Mucosa of descending colon (tissue), 3 donors: ENCODE measurements at regions not wholly inside any gene's neighbourhood (a gene's known extent, or its start where the extent isn't known, plus 50 kb on each side); places are given as distances from the start of the nearest gene placed in this dataset.

Experiments
- ATAC-seq: fragments of 200-7000 bp; cut with Tn5 transposase; one replicate; pipeline ENCODE4 v1.9.1; 2020; ENCODE audit warnings: mild to moderate bottlenecking, moderate library complexity
- DNase-seq, 3 donors: peaks; one replicate each; pipeline ENCODE4 v3.0.0-alpha.2; 2020
- H3K36me3 ChIP-seq: fragments of 200-600 bp; one replicate; pipeline ENCODE4 v1.8.0; 2021; ENCODE audit warnings: low read depth, mild to moderate bottlenecking
- H3K4me1 ChIP-seq: fragments of 200-600 bp; one replicate; pipeline ENCODE4 v1.8.0; 2021; ENCODE audit warnings: low read depth, mild to moderate bottlenecking
- H3K4me3 ChIP-seq: fragments of 200-600 bp; one replicate; pipeline ENCODE4 v1.8.0; 2021; ENCODE audit warnings: mild to moderate bottlenecking
- H3K9me3 ChIP-seq: fragments of 200-600 bp; one replicate; pipeline ENCODE4 v1.8.0; 2021; ENCODE audit warnings: mild to moderate bottlenecking
- CTCF ChIP-seq: fragments of 200-600 bp; IDR thresholded peaks from one replicate; pipeline ENCODE4 v1.8.0; 2022; ENCODE audit warnings: antibody characterized with exemption, mild to moderate bottlenecking
- intact Hi-C, 2 donors: fragments of 100-400 bp; cut with DNase I in 1 of 2; cut with micrococcal nuclease in 1 of 2; formaldehyde crosslinking; loops; one replicate each; pipeline versions ENCODE4 v1.11.0 to v1.11.1; 2022; cut with DNase I, micrococcal nuclease
- donor health status: DM: no; HTN: no; CAD: no; lungs with moderate emphysema.
- donor health status: DM: no; HTN: no; CAD: no.
- donor health status: DM: no; HTN: yes; CAD: no.

- ATAC-seq (no peak), DNase-seq (no peak)
- no peaks in the 10 kb centered on the region for H3K9me3 ChIP-seq
- H3K4me3 ChIP-seq = no peak overlapping the region
- no peak for TF ChIP-seq CTCF
- no peaks in the 10 kb centered on the region for H3K36me3 ChIP-seq
- intact Hi-C loops = no loop called here
- H3K4me1 ChIP-seq = no peaks in the 10 kb centered on the region
Measured at GRCh38 chr7:137078781-137079180, 210.3 kb downstream of the CHRM2 start.

GRCh38 chr7:137074391-137075030, 206.1 kb downstream of the CHRM2 start:
- Histone ChIP-seq H3K4me3 (no peak overlapping the region), H3K9me3 (no peaks in the 10 kb centered on the region), H3K36me3 (no peaks in the 10 kb centered on the region), H3K4me1 (no peaks in the 10 kb centered on the region)
- DNase-seq (no peak), ATAC-seq (no peak)
- intact Hi-C loops = no loop called here
- no peak for TF ChIP-seq CTCF

GRCh38 chr7:137073571-137074325, 205.3 kb downstream of the CHRM2 start:
- no peaks in the 10 kb centered on the region for H3K36me3 ChIP-seq
- DNase-seq = no peak
- intact Hi-C loops = no loop called here
- no peak overlapping the region for H3K4me3 ChIP-seq
- TF ChIP-seq CTCF = no peak
- no peaks in the 10 kb centered on the region for H3K4me1 ChIP-seq
- ATAC-seq = no peak
- no peaks in the 10 kb centered on the region for H3K9me3 ChIP-seq
